ENCODE measurements at regions not wholly inside any gene's neighbourhood (a gene's known extent, or its start where the extent isn't known, plus 50 kb on each side); places are given as distances from the start of the nearest gene placed in this dataset.

GRCh38 chr2:128410758-128411215 lies 92.1 kb upstream of the HS6ST1 start:
- Mint-ChIP-seq H3K27me3 (ENCODE audit: unreplicated experiment) (peaks cover 4% of the 10 kb centered on the region), H3K4me3 (ENCODE audit: unreplicated experiment) (no peak overlapping the region), H3K9me3 (ENCODE audit: unreplicated experiment) (peaks cover 5% of the 10 kb centered on the region), H3K27ac (ENCODE audit: unreplicated experiment) (no peak overlapping the region), H3K36me3 (ENCODE audit: unreplicated experiment) (peaks cover 7% of the 10 kb centered on the region), H3K4me1 (ENCODE audit: low read depth, unreplicated experiment) (peaks cover 32% of the 10 kb centered on the region)
- TF ChIP-seq, protein P1, sequence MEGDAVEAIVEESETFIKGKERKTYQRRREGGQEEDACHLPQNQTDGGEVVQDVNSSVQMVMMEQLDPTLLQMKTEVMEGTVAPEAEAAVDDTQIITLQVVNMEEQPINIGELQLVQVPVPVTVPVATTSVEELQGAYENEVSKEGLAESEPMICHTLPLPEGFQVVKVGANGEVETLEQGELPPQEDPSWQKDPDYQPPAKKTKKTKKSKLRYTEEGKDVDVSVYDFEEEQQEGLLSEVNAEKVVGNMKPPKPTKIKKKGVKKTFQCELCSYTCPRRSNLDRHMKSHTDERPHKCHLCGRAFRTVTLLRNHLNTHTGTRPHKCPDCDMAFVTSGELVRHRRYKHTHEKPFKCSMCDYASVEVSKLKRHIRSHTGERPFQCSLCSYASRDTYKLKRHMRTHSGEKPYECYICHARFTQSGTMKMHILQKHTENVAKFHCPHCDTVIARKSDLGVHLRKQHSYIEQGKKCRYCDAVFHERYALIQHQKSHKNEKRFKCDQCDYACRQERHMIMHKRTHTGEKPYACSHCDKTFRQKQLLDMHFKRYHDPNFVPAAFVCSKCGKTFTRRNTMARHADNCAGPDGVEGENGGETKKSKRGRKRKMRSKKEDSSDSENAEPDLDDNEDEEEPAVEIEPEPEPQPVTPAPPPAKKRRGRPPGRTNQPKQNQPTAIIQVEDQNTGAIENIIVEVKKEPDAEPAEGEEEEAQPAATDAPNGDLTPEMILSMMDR (IDR thresholded peaks at IDR 0.05; ENCODE audit: partially characterized antibody, unreplicated experiment): no peak
- no peak for DNase-seq

DNA sequence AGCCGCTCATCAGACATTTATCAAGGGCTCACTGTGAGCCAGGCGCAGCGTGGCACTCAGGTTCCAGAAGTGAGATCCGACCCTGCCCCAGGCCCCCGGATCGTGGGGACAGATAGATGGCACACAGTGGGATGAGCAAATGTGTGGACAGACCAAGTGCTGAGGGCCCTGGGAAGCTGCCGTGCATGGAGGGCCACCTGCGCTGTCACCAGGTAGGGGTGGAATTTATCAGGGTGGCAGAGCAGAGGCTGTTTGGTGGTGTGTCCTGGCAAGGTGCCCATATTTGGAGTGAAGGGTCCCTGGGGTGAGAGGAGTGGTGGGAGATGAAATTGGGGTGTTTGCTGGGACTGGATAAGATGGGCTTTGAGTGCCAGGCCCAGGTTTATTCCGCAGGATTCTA lies 92.8 kb upstream of the HS6ST1 start:
- TF ChIP-seq, protein P1 (IDR thresholded peaks at IDR 0.05; ENCODE audit: partially characterized antibody, unreplicated experiment): no peak
- Mint-ChIP-seq H3K4me3 (ENCODE audit: unreplicated experiment) (no peak overlapping the region), H3K4me1 (ENCODE audit: low read depth, unreplicated experiment) (peaks cover 35% of the 10 kb centered on the region), H3K27ac (ENCODE audit: unreplicated experiment) (no peak overlapping the region), H3K9me3 (ENCODE audit: unreplicated experiment) (peaks cover 10% of the 10 kb centered on the region), H3K36me3 (ENCODE audit: unreplicated experiment) (peaks cover 9% of the 10 kb centered on the region), H3K27me3 (ENCODE audit: unreplicated experiment) (peaks cover 4% of the 10 kb centered on the region)
- DNase-seq: no peak

DNA sequence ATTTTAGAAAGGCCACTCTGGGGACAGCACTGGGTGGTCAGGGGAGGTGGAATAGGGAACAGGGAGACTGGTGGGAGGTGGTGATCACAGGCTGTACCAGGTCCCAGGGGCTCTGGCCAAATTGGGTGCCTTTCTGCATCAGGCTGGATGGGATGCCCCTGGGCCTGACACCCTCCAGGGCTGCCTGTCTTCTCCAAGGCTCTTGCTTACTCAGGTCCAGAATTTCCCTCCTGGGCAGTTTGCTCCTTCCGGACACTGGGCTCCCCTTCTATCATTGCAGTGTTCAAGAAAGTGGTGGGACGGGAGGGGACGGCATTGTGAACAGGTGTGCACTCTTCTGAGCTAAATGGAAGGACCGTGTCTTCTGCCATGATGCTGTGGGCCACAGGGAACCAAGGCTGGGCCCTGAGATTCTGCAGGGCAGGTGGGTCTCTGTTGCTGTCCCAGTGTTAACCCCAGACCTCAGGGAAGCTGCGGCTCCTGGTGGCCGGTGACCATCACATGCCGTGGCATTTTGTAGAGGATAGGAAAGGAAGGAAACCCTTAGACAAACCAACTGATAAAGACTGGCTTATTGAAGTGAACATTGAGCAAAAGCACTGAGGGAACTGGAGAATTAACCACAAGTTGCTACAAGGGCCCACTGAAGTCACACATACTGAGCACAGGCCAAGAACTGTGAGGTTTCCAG lies 93.7 kb upstream of the HS6ST1 start:
- TF ChIP-seq, protein P1 (IDR thresholded peaks at IDR 0.05; ENCODE audit: partially characterized antibody, unreplicated experiment): no peak
- H3K27ac Mint-ChIP-seq (ENCODE audit: unreplicated experiment): no peak overlapping the region
- no peak for DNase-seq
- no peak overlapping the region for H3K4me3 Mint-ChIP-seq (ENCODE audit: unreplicated experiment)
- H3K4me1 Mint-ChIP-seq (ENCODE audit: low read depth, unreplicated experiment): peaks cover 33% of the 10 kb centered on the region
- H3K36me3 Mint-ChIP-seq (ENCODE audit: unreplicated experiment): peaks cover 5% of the 10 kb centered on the region
- peaks cover 6% of the 10 kb centered on the region for H3K27me3 Mint-ChIP-seq (ENCODE audit: unreplicated experiment)
- H3K9me3 Mint-ChIP-seq (ENCODE audit: unreplicated experiment): peaks cover 10% of the 10 kb centered on the region

DNA sequence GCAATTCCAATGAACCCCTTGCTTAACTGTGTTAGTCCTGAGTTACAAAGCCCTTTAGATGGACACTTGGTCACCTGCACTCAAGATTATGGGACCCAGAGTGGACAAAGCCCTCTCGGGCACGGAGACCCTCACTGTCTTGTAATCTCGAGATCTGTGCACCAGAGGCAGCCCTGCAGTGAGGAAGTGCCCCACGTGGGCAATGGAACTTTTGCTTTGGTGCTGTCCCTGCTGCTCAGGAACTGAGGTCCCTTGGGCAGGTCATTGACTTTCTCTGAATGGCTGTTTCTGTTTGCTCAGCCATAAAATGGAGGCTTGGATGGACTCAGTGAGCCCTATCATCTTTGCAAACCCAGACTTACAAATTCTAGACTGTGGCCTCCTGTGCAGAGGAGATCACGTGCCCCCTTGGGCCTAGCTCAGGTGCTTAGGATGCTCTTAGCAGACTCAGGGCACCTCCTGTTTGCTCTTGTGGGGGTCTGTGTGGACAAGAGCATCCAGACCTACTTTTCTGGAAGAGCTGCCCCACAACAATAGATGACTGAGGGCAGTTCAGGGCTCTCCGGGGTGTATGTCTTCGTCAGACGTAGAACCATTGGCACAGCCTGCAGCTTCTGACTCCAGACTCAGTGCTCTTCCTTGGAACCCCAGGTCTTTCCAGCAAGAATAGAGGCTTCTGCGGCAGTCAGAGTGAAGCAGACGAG lies 94.5 kb upstream of the HS6ST1 start:
- no peak for DNase-seq
- peaks cover 5% of the 10 kb centered on the region for H3K27me3 Mint-ChIP-seq (ENCODE audit: unreplicated experiment)
- H3K36me3 Mint-ChIP-seq (ENCODE audit: unreplicated experiment): peaks cover 5% of the 10 kb centered on the region
- peaks cover 10% of the 10 kb centered on the region for H3K9me3 Mint-ChIP-seq (ENCODE audit: unreplicated experiment)
- peaks cover 30% of the 10 kb centered on the region for H3K4me1 Mint-ChIP-seq (ENCODE audit: low read depth, unreplicated experiment)
- TF ChIP-seq, protein P1 (IDR thresholded peaks at IDR 0.05; ENCODE audit: partially characterized antibody, unreplicated experiment): no peak
- peak overlapping the region; percentile 88 for H3K27ac Mint-ChIP-seq (ENCODE audit: unreplicated experiment)
- no peak overlapping the region for H3K4me3 Mint-ChIP-seq (ENCODE audit: unreplicated experiment)

Data from glutamatergic neuron (in vitro differentiated cells).